Jurkat, Clone E6-1 (cell line): ENCODE measurements at regions not wholly inside any gene's neighbourhood (a gene's known extent, or its start where the extent isn't known, plus 50 kb on each side); places are given as distances from the start of the nearest gene placed in this dataset.
A peak's percentile ranks its signal among the peaks of the same experiment; 100 is the strongest.

Experiments used
- DNase-seq: peaks from one replicate; pipeline ENCODE4 v3.0.0-alpha.2; 2011; ENCODE audit warnings: low read depth, low spot score
- H3K4me3 ChIP-seq: 2 replicates; pipeline ENCODE4 v1.5.1; 2011; ENCODE audit warnings: mild to moderate bottlenecking, low read length, control low read depth, moderate library complexity

DNA sequence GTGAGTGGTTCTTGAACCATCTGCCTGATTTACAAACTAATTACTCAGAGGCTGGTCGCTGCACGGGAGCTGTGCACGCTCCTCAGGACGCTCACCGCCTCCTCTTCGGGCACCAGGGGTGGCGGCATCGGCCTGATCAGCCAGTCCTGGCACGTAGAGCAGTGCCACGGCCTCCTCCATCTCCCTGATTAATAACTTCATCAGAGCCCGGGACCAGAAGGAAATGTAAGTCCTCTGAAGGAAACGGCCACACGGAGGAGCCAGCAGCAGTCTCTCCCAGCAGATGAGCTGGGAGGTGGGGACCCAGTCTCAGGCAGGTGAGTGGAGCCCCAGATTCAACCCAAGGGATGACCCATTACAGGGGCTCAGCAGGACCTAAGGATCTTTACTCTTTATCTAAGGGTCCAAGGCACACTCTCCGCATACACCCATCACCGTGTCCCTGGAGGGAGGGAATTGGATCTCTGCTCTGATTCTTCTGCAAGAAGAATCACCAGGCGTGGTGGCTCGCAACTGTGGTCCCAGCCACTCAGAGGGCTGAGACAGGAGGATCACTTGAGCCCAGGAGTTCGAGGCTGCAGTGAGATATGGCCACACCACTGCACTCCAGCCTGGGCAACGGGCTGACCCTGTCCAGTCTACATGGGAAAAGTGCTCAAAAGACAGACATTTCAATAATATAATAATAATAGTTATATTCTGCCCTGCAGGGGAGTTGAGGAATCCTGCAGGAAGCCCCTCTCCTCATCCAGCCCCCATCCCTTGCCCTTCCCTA, 366.5 kb downstream of the SEC14L1 start:
- H3K4me3 ChIP-seq, result no peak overlapping the region
- DNase-seq, result no peak

DNA sequence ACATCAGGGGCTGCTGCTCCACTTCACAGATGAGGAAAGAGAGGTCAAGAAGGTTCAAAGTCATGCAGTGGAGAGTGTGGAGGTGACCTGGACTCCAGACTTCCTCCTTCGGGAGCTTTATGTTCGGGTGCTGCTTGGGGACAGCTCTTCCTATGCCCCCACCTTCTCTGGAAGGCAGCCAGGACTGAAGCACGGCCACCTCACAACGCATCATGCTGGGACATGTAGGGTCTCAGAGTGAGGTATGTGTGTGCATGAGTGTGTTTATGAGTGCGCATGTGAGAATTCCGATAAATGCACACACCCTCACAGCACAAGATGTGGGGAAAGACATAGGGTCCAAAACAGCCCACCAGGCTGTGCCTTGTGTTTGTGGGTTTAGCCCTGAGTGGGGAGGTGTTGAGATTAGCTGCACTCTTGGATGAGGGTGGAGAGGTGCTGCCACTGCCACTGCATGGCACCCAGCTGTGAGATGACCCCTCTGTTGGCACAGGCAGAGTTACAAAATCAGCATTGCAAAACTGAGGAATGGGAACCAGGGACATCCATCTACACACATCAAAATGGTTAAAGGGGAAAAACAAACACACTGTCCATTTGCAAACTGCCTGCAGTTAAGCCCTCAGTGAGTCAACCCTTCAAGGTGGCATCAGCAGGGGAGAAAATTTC, 367.4 kb downstream of the SEC14L1 start:
- DNase-seq, result no peak
- no peak overlapping the region for H3K4me3 ChIP-seq

DNA sequence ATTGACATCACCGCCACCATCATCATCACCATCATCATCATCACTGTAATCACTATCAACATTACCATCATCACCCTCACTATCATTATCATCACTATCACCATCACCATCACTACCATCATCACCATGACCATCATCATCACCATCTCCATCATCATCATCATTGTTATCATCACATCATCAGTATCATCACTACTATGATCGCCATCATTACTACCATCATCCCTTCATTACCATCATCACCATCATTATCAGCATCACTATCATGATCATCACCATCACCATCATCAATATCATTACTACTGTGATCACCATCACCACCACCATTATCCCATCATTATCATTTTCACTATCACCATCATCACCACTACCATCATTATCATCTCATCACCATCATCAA, 368.3 kb downstream of the SEC14L1 start:
- no peak overlapping the region for H3K4me3 ChIP-seq
- DNase-seq, result no peak

DNA sequence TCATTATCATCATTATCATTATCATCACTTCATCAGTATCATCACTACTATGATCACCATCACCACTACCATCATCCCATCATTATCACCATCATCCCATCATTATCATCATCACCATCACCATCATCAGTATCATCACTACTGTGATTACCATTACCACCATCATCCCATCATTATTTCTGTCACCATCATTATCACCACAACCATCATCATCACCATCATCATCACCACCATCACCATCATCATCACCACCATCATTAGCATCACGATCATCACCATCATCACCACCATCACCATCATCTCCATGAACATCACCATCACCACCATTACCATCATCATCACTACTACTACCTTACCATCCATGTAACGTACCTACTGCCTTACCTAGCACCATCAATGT, 368.8 kb downstream of the SEC14L1 start:
- H3K4me3 ChIP-seq, result no peak overlapping the region
- DNase-seq, result no peak

DNA sequence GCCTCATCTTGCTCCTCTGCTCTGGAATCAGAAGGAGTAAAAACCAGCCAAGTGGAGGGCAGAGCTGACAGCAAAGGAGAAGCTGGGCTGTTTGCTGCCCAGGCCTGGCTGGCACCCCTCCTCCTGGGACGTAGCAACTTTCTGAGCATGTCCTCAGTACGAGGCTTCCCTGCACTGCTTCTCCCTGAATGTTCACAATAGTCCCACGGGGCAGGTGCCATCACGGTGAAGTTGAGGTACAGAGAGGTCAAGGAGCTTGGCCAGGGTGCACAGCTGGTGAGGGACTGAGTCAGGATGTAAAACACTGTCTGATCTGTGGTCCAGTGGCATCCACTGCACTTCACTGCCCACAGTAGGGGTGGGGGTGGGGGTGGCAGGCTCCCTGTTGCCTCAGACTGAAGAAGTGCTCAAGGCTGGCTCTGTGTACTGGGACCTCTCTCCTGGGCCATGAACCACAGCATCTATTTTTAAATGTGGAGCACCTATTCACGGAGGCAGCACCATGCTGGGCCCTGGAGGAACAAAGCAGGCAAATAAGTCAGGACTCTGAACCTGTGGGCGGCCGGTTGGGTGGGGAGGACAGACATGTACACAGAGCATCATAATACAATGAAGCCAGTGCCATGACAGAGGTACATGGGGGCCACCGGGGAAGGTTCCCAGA, 369.5 kb downstream of the SEC14L1 start:
- no peak overlapping the region for H3K4me3 ChIP-seq
- DNase-seq, result no peak

DNA sequence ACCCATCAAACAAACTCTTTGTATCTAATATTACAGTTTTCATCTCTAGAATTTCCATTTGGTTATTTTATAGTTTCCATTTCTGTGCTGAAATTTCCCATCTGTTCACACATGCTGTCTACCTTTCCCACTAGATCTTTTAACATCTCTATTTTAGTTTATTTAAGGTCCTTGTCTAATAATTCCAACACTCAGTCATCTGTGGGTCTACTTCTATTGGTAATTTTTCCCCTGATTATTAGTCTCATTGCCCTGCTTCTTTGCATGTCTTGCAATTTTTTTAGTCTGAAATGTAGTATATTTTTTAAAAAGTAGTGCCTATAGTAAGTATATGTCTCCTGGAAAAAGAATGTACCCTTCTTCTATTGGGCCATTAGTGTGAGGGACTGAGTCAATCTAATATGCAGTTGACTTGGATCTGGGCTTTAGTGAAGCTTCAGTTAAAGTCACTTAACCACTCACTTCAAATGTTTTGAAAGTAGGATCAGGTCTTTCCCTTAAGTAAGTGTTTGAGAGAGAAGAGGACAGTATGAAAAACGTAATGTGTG, 370.8 kb downstream of the SEC14L1 start:
- no peak for DNase-seq
- no peak overlapping the region for H3K4me3 ChIP-seq

DNA sequence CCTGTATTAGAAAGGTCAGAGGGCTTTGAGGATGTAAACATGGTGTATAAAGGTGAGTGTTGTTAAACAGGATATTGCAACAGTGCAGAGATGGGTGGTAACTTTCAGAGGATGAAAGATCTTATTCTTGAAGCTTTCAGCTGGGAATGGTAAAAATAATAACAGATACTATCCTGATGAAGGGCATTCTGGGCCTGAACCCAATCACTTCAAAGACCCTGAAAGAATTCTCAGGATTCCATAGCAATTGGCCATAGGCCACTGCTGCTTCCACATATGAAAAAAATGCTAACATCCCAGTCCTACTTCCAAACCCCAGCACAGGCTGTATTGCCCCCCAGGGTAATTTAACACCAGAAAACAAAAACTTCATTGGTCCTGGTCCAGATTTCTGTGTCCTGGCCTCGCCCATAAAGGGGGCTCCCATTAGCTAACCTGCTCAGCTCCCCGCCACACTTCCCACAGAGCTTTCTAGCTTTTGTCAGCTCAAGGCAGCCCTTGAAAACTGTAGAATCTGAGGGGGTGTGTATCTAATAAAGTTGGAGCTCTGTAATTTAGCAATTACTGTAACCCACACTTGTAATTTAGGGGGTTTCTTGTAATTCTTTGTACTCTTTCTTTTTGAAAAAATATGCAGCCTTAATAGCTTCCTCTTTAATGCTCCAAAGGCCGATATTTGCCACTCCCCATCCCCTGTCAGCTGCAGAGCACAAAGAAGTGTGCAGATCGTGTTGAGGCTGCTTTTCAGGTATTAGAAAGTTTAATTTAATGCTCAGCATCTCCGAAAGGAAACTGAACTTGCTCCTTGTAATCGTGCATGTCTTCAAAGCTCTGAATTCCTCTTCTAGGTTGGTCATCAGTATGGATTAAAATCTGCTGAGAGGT, 371.5 kb downstream of the SEC14L1 start:
- no peak overlapping the region for H3K4me3 ChIP-seq
- no peak for DNase-seq

DNA sequence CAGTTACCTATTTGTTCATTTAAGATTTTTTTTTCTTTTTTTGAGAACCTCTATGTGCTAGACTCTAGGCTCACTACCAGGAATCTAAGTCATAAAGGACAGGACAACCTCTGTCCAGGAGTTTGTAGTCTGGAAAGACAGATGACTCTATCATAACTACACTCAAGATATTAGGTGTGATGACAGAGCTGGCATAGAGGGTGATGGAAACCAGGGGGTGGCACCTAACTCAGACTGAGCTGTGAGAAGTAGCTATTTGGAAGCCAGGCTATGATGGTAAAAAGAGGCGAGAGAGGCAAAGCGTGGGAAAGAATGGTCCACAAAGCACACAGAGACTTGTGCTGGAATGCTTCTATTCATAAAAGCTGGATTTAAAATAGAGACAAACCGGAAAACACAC, 372.3 kb downstream of the SEC14L1 start:
- no peak for DNase-seq
- no peak overlapping the region for H3K4me3 ChIP-seq

DNA sequence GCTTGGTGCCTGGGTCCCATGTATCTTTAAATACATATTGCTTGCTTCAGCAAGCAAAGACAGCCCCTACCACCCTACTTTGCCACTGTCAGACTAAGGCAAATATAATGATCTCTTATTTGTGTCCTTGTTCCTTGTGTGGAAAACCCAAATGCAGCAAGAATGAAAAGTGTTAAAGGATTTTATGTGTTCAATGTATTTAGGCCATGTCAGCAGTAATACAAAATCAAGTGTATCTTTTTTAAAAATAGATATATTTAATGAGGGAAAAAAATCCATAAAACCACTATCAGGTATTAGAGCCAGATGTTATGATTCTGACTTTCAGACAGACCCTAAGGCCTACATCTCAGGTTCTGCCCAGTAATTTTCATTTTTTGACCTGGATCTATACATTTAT, 374.5 kb downstream of the SEC14L1 start:
- DNase-seq, result no peak
- H3K4me3 ChIP-seq, result no peak overlapping the region

DNA sequence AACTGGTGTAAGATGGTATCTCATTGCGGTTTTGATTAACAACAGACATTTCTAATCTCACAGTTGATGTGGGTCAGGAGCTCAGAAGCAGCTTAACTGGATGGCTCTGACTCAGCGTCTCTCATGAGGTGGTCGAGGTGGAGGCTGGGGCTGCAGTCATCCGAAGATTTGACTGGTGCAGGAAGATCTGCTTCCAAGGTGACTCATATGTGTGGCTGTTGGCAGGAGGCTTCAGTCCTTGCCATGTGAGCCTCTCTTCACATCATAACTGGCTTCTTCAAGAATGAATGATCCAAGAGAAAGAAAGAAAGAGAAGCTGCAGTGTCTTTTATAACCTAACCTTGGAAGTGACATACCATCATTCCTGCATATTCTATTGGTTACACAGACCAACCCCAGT, 376.1 kb downstream of the SEC14L1 start:
- DNase-seq, result peak; percentile 96
- H3K4me3 ChIP-seq, result peak overlapping the region; percentile 47

DNA sequence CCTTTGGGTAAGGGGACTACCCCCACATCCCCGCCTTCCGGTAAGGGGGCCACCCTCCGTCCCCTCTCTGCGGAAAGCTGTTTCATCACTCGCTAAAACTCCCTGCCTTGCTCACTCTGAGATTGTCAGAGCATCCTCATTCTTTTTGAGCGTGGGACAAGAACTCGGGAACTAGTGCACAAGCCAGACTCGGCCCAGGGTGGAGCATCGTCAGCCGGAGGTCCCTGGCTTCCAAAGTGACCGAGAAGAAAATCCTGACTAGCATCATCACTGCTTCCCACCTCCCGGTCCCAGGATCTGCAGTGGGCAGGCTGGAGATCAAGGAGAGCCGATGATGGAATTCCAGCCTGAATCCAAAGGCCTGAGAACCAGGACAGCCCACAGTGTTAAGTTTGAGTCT, 380.3 kb downstream of the SEC14L1 start:
- DNase-seq, result no peak
- H3K4me3 ChIP-seq, result no peak overlapping the region

DNA sequence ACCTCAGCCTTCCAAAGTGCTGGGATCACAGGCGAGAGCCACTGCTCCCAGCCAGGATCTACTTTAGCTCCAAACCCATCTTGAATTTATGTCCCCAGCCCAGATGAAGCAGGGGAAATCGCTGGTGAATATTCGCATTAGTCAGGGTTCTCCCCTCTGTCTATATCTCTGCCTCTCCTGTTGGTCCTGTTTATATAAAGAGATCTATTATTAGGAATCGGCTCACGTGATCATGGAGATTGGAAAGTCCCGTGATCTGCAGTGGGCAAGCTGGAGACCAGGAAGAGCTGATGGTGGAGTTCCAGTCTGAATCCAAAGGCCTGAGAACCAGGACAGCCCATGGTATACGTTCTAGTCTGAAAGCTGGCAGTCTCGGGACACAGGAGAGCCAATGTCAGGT, 382.8 kb downstream of the SEC14L1 start:
- no peak for DNase-seq
- no peak overlapping the region for H3K4me3 ChIP-seq

DNA sequence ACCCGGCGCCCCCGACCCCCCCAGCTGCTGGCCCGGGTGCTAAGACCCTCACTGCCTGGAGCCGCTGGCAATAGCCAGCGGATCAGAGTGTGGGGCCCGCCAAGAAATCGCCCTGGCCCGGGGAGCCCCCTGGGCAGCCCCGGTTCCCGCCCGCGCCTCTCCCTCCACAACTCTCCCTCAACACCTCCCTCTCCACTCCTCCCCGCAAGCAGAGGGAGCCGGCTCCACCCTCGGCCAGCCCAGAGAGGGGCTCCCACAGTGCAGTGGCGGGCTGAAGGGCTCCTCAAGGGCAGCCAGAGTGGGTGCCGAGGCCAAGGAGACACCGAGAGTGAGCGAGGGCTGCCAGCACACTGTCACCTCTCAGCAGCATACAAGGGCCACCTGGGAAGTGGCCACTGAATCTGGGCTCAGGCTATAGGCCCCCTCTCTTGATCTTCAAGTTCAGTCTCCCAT, 385.5 kb downstream of the SEC14L1 start:
- H3K4me3 ChIP-seq, result no peak overlapping the region
- DNase-seq, result no peak

DNA sequence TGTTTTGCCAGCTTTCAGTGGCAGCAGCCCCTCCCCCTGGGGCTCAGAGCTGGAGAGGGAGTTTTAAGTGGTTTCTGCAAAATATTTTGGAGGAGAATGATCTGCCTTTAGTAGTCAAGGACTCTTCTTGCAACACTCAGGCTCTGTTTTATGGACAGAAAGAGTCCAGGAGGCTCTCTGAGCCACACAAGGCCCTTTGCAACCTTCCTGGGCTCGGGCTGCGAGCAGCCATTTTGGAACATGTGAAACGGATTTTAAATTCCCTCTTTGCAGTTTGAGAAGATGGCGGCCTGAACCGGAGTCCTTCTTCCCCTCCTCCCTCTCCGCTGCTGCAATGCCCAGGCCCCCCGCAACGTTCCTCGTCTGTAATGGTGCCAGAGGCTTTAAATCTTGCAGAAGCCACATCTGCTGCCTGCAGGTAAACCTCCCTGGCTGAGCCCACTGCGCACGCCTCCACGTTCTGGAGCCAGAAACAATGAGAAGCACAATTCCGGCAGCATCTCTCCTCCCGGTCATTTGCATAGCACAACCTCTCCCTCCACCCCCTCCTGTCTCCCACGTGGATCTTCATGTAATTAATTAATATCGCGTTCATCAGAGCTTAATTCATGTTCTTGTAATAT, 386.1 kb downstream of the SEC14L1 start:
- no peak for DNase-seq
- H3K4me3 ChIP-seq, result no peak overlapping the region

DNA sequence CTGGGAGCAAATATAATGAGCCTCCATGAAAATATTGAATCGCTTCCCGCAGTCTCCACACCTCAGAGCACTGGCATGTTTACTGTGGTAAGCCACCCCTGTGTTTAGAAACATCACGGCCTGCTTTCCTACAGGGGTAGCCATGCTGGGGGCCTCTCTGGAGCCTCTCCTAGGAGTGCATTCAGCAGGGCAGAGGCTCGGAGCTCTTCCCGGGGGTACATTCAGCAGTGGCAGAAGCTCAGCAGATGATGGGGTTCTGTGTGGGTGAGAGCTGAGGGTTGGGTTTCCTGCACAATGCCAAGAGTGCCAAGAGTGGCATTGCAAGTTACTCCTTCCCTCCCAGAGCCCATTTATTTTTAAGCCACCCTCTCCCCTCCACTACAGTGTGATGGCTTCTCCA, 386.6 kb downstream of the SEC14L1 start:
- DNase-seq, result no peak
- no peak overlapping the region for H3K4me3 ChIP-seq

DNA sequence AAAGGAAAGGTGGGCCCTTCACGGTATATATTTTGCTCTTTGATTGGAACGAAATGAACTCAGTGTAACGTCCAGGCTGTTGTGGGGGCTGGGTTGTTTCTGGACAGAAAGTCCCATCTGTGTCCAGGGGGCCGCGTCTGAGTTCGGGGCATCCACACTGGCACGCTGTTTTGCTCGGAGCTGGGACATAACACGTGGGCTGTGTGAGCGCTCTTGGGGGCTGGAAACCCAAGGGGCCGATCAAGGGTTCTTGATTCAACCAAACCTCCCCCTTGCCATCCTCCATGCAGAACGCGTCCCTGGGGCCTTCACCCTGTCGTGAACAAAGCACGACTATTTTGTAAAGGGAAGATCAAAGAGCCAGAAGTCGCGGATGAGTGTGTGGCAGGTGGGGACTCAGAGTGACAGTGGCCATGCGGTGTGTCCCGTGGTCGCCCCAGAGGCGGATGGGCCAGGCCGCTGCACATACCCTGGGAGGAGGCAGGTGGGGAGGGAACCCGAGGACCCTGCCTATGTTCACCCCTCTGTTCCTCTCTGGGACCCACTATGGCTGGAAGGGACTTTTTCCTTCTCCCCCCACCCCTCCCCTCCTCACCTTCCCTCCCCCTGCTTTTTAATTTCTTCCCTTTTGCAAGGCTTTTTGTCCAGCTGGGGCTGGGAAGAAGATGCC, 387.2 kb downstream of the SEC14L1 start:
- no peak overlapping the region for H3K4me3 ChIP-seq
- no peak for DNase-seq

DNA sequence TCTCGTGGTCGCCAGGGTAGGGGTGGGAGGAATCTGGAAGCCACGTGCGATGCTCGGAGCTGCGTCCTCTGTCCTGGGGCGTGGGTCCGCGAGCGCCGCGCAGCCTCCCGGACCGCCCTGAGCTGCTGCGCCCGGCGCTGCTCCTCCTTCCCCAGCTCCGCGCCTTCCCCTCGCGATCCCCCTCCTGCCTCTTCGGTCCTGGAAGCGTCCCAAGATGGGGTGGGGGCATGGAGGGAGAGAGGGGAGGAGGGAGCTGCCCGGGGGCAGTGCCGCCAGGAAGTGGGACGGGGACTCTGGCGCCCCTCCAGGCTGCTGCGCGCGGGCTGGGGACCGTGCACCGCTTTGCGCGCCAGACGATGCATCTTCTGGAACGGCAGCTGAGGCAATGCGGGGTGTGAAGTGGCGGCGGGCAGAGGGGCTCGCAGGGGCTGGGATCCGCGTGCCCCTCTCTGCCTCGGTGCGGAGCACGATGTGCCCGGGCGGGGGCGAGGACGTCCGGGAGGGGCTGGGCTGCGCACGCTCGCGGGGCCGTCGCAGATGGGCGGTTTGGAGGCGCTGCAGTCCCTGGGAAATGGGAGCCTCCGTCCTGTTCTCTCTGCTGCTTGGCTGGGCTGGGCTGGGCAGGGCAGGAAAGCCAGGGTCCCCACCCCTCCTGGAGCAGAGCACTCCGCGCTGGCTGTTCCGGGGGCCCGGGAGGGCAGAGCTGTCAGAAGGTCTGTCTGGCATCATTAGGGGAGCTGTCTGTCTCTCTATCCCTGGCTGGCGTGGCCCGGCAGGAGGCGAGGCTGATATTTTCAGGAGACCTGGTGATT, 388.0 kb downstream of the SEC14L1 start:
- H3K4me3 ChIP-seq, result peak overlapping the region; percentile 35

DNA sequence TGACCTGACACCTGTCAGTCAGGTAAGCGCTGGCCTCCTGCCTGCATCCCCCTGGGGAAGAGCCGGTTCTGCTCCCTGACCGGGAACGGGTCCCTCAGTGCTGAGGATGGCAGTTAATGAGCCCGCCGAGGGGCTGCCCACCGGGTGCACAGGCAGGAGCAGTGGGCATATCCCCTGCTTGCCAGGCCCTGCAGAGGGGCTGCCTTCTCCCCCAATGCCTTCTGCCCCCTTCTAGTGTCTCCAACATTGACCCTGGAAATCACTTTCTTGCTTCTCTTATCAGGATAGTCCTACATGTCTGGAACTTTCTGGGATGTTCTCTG, 388.5 kb downstream of the SEC14L1 start:
- no peak overlapping the region for H3K4me3 ChIP-seq
- no peak for DNase-seq

More for the DNA sequence above, 388.0 kb downstream of the SEC14L1 start:
- no peak for DNase-seq
